K562 (cell line): ENCODE measurements at regions not wholly inside any gene's neighbourhood (a gene's known extent, or its start where the extent isn't known, plus 50 kb on each side); places are given as distances from the start of the nearest gene placed in this dataset.

ENCODE experiments used
- ATAC-seq: fragments of 200-7000 bp; cut with Tn5 transposase; 3 replicates; pipeline ENCODE4 v1.9.1; 2020; ENCODE audit warnings: moderate library complexity
- BruUV-seq: library from RNA; stranded (reverse); fragments of 400-500 nt; replicated peaks from 2 replicates; lab custom pipeline; 2021; lab: Mats Ljungman, UMichigan
- CTCF ChIA-PET: fragments of 300-600 bp; formaldehyde crosslinking; extraction: SDS; loops from one replicate; lab custom pipeline; 2021; ENCODE audit warnings: low intra/inter-chr PET ratio; lab: Yijun Ruan, JAX
- POLR2A ChIA-PET: fragments of 300-600, 350-650 bp; sonication (Branson Sonifier 250); formaldehyde crosslinking; extraction: SDS; loops from one replicate; lab custom pipeline; 2021; ENCODE audit warnings: antibody characterized with exemption, inconsistent platforms; lab: Yijun Ruan, JAX
- DNase-seq, 4 experiments: peaks; one replicate each; pipeline versions ENCODE4 v3.0.0 to v3.0.0-alpha.2; 2011 to 2018; ENCODE audit warnings: low spot score in 3 of 4, mixed read lengths in 3 of 4; ENCODE audit errors: extremely low read depth in 1 of 4
- FAIRE-seq: peaks from 2 replicates; lab custom pipeline; 2011; peaks lifted over from hg19 to GRCh38; lab: Jason Lieb, UNC
- H2AFZ ChIP-seq: 2 replicates; pipeline ENCODE4 v1.6.0; 2011; ENCODE audit warnings: low read depth, low read length, control low read depth, inconsistent platforms
- H3K27ac ChIP-seq: fragments of 200-600 bp; 3 replicates; pipeline ENCODE4 v1.8.0; 2011; ENCODE audit warnings: low read depth, mild to moderate bottlenecking, control low read depth, inconsistent platforms, low read length, moderate library complexity, mixed read lengths; ENCODE audit errors: extremely low read depth
- H3K27me3 ChIP-seq, 2 experiments: fragments of 300-600 bp in 1 of 2; 2 replicates in 1 of 2; 3 replicates in 1 of 2; pipeline versions ENCODE4 v1.6.0 to v1.8.0; 2011; ENCODE audit warnings: inconsistent platforms in 2 of 2, low read length in 2 of 2, mild to moderate bottlenecking in 1 of 2, mixed read lengths in 1 of 2, moderate library complexity in 1 of 2; ENCODE audit not compliant: control insufficient read depth in 2 of 2, insufficient read depth in 2 of 2
- H3K36me3 ChIP-seq: fragments of 300-600 bp; 3 replicates; pipeline ENCODE4 v1.8.0; 2011; ENCODE audit warnings: mild to moderate bottlenecking, low read length, inconsistent platforms; ENCODE audit not compliant: control insufficient read depth, insufficient read depth
- H3K4me1 ChIP-seq, 2 experiments: fragments of 200-600 bp in 1 of 2; replicated peaks in 1 of 2; 2 replicates in 1 of 2; 3 replicates in 1 of 2; pipeline versions ENCODE4 v1.5.1 to v1.8.0; 2011; ENCODE audit warnings: inconsistent platforms in 2 of 2, low read length in 2 of 2, mild to moderate bottlenecking in 1 of 2, mixed read lengths in 1 of 2, moderate library complexity in 1 of 2; ENCODE audit not compliant: control insufficient read depth in 2 of 2, insufficient read depth in 2 of 2
- H3K4me2 ChIP-seq: 2 replicates; pipeline ENCODE4 v1.6.1; 2011; ENCODE audit warnings: low read length, control low read depth, inconsistent platforms, mixed read lengths; ENCODE audit not compliant: insufficient read depth
- H3K4me3 ChIP-seq: fragments of 200-600 bp; sonication (generic), shearing (Covaris generic); 2 replicates; pipeline ENCODE4 v1.5.1; 2016; ENCODE audit warnings: control low read depth, inconsistent platforms
- H3K79me2 ChIP-seq: fragments of 200-600 bp; 3 replicates; pipeline ENCODE4 v1.8.0; 2011; ENCODE audit warnings: low read length, inconsistent platforms; ENCODE audit not compliant: control insufficient read depth, insufficient read depth
- H3K9ac ChIP-seq, 2 experiments: 2 replicates each; pipeline versions ENCODE4 v1.6.0 to v1.6.1; 2011; ENCODE audit warnings: low read depth in 2 of 2, low read length in 2 of 2, control low read depth in 1 of 2, inconsistent platforms in 1 of 2, mild to moderate bottlenecking in 1 of 2, mixed read lengths in 1 of 2; ENCODE audit not compliant: insufficient read depth in 1 of 2
- H3K9me1 ChIP-seq: one replicate; pipeline ENCODE4 v1.6.0; 2011; ENCODE audit warnings: inconsistent platforms, mild to moderate bottlenecking, low read length, moderate library complexity; ENCODE audit not compliant: control insufficient read depth, insufficient read depth
- H3K9me3 ChIP-seq: replicated peaks from 2 replicates; pipeline ENCODE4 v1.5.1; 2011; ENCODE audit warnings: low read depth, low read length, inconsistent platforms; ENCODE audit not compliant: control insufficient read depth, insufficient read depth
- H4K20me1 ChIP-seq: replicated peaks from 2 replicates; pipeline ENCODE4 v1.6.1; 2011; ENCODE audit warnings: low read length, inconsistent platforms, mixed read lengths; ENCODE audit not compliant: control insufficient read depth, insufficient read depth
- CLOCK ChIP-seq: fragments of 250-450 bp; sonication (Bioruptor Pico); IDR thresholded peaks from 2 replicates; pipeline ENCODE4 v1.4.0; 2020; ENCODE audit warnings: mild to moderate bottlenecking, moderate library complexity, borderline replicate concordance
- EP300 ChIP-seq: IDR thresholded peaks from 2 replicates; pipeline ENCODE4 v1.6.1; 2012; ENCODE audit warnings: low read length, improper control_type of control experiment
- EZH2 ChIP-seq: IDR thresholded peaks from 2 replicates; pipeline ENCODE4 v1.6.1; 2012; ENCODE audit warnings: low read depth, mild to moderate bottlenecking, inconsistent platforms, low read length, borderline replicate concordance
- MLX ChIP-seq, 2 experiments: fragments of 450-650 bp in 1 of 2; sonication (generic) in 1 of 2; formaldehyde crosslinking; conservative IDR thresholded peaks; 2 replicates each; pipeline versions ENCODE4 v1.4.0 to v1.8.1; 2020 to 2022; ENCODE audit warnings: mild to moderate bottlenecking in 1 of 2, missing genetic modification reagents in 1 of 2
- PHB2 ChIP-seq: fragments of 450-650 bp; IDR thresholded peaks from 2 replicates; pipeline ENCODE4 v1.6.1; 2017; ENCODE audit warnings: low read depth
- RBM15 ChIP-seq: fragments of 200-400 bp; formaldehyde crosslinking; IDR thresholded peaks from 2 replicates; pipeline ENCODE4 v1.6.1; 2018; ENCODE audit warnings: mild to moderate bottlenecking, low read length, moderate library complexity; ENCODE audit not compliant: insufficient read depth
- SP1 ChIP-seq: sonication (generic); formaldehyde crosslinking; IDR thresholded peaks from 2 replicates; pipeline ENCODE4 v1.8.1; 2022; ENCODE audit warnings: mild to moderate bottlenecking, missing genetic modification reagents
- TBL1XR1 ChIP-seq, 2 experiments: IDR thresholded peaks; 2 replicates each; pipeline ENCODE4 v1.6.1; 2012; ENCODE audit warnings: improper control_type of control experiment in 2 of 2, low read length in 2 of 2, mild to moderate bottlenecking in 1 of 2
- ZNF655 ChIP-seq: fragments of 250-450 bp; sonication (Bioruptor Pico); IDR thresholded peaks from 2 replicates; pipeline ENCODE4 v1.5.0; 2021
- WGBS: fragments of 100-300 bp; shearing (Covaris generic); methylation state at CpG from one replicate; pipeline ENCODE4 v1.1.6; 2016; ENCODE audit warnings: low coverage, mixed read lengths; ENCODE audit not compliant: insufficient coverage; ENCODE audit errors: missing lambda C conversion rate; 5-methylcytosine and 5-hydroxymethylcytosine counted together
- in situ Hi-C: fragments of 300-500 bp; cut with MboI; formaldehyde crosslinking; loops from 4 replicates; pipeline ENCODE4 v1.15.0; 2018; ENCODE audit warnings: inconsistent platforms, mixed read lengths
- intact Hi-C: fragments of 100-400 bp; cut with micrococcal nuclease; formaldehyde crosslinking; loops from 2 replicates; pipeline ENCODE4 v1.14.2; 2022

DNA sequence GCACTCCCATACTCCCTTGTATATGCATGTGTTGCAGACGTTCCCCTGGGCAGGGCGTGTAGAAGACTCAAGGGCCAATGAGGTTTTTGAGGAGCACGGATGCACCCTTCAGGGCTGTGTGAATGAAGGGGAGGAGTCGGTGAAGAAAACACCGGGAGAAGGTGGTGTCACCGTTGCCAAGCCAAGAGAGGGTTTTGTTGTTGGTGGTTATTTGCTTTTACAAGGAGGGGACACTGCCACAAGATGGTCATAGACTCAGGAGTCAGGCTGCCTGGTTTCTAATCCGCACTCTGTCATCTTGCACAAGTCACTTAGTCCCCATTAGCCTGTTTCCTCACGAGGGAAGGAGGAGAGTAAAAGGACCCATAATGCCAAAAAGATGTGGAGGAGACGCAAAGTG lies 124.0 kb downstream of the PXDC1 start:
- no peak overlapping the region for H3K27ac ChIP-seq
- ATAC-seq, result peak; percentile 27; the same call in 2 of the 3 replicates
- peaks cover 2% of the 10 kb centered on the region for H3K9me1 ChIP-seq
- no peak overlapping the region for H2AFZ ChIP-seq
- intact Hi-C loops, result loop anchor here (5.0 kb wide), 1 partner anchor 100 kb away; no protein-coding TSS in a partner anchor
- H3K4me3 ChIP-seq, result no peak overlapping the region
- H3K9ac ChIP-seq, result no peak overlapping the region
- no peak overlapping the region; the same call in 1 of the 2 replicates for H3K4me2 ChIP-seq
- 2% methylated on average over 9 of the region's 9 CpGs for WGBS
- peaks cover 63 to 71% of the 10 kb centered on the region in 2 experiments for H3K27me3 ChIP-seq
- H3K4me1 ChIP-seq, result peaks cover 4% of the 10 kb centered on the region in 2 experiments; a peak in 3 of 5 replicates
- in situ Hi-C loops, result no loop called here
- no peaks in the 10 kb centered on the region for H3K79me2 ChIP-seq
- no peak for FAIRE-seq
- peaks cover 6% of the 10 kb centered on the region for H4K20me1 ChIP-seq
- POLR2A ChIA-PET, result no interaction called here
- CTCF ChIA-PET, result no interaction called here
- 0 out of 2 replicates have a peak, but pooled peaks have one; percentile 29 for TF ChIP-seq EZH2
- no peak for TF ChIP-seq SP1
- H3K9me3 ChIP-seq, result no peaks in the 10 kb centered on the region
- DNase-seq, result no peak
- BruUV-seq, result no TSS peak
- H3K36me3 ChIP-seq, result no peaks in the 10 kb centered on the region

- no peak overlapping the region for H3K4me2 ChIP-seq
- H2AFZ ChIP-seq, result no peak overlapping the region
- H3K27me3 ChIP-seq, result peaks cover 73 to 79% of the 10 kb centered on the region in 2 experiments
- H3K27ac ChIP-seq, result no peak overlapping the region
- H3K9me1 ChIP-seq, result peaks cover 2% of the 10 kb centered on the region
- H3K4me1 ChIP-seq, result peaks cover 4% of the 10 kb centered on the region in 2 experiments; a peak in 3 of 5 replicates
- POLR2A ChIA-PET, result interaction anchor here (1.0 kb wide), 1 partner anchor 16 kb away, joined by 3 read pairs; no protein-coding TSS in a partner anchor
- no peaks in the 10 kb centered on the region for H3K79me2 ChIP-seq
- intact Hi-C loops, result loop anchor here (5.0 kb wide), 1 partner anchor 101 kb away; no protein-coding TSS in a partner anchor
- no peak for DNase-seq
- H3K9ac ChIP-seq, result no peak overlapping the region
- WGBS, result 2% methylated on average over 14 of the region's 14 CpGs
- H4K20me1 ChIP-seq, result peaks cover 6% of the 10 kb centered on the region
- CTCF ChIA-PET, result no interaction called here
- in situ Hi-C loops, result no loop called here
- no peak for FAIRE-seq
- no peaks in the 10 kb centered on the region for H3K36me3 ChIP-seq
- no TSS peak for BruUV-seq
- H3K4me3 ChIP-seq, result no peak overlapping the region
- ATAC-seq, result no peak
- H3K9me3 ChIP-seq, result no peaks in the 10 kb centered on the region
- TF ChIP-seq CLOCK (no peak), PHB2 (no peak), RBM15 (no peak), EP300 (no peak), ZNF655 (CRISPR knock-in tag) (no peak), TBL1XR1 (IDR thresholded peaks at IDR 0.05; ENCODE audit: low read length in 2 of 2) (no peak), MLX (CRISPR knock-in tag; conservative IDR thresholded peaks at IDR 0.05) (no peak)
Observed at GRCh38 chr6:3625980-3626563, 125.4 kb downstream of the PXDC1 start.
